Left lung (tissue), 4 donors: ENCODE measurements at regions not wholly inside any gene's neighbourhood (a gene's known extent, or its start where the extent isn't known, plus 50 kb on each side); places are given as distances from the start of the nearest gene placed in this dataset.

Experiments
- ATAC-seq: fragments of 200-7000 bp; cut with Tn5 transposase; one replicate; pipeline ENCODE4 v1.9.1; 2020; ENCODE audit warnings: moderate library complexity
- DNase-seq, 4 donors: peaks; one replicate each; pipeline ENCODE4 v3.0.0-alpha.2; 2013 to 2020
- H3K27ac ChIP-seq, 2 donors: fragments of 200-600 bp; sonication (generic) in 1 of 2; one replicate each; pipeline versions ENCODE4 v1.5.0 to v1.8.0; 2020 to 2021
- H3K27me3 ChIP-seq, 2 donors: fragments of 200-600 bp; sonication (generic) in 1 of 2; one replicate each; pipeline versions ENCODE4 v1.5.0 to v1.8.0; 2020 to 2021
- H3K36me3 ChIP-seq, 2 donors: fragments of 200-600 bp; sonication (generic) in 1 of 2; one replicate each; pipeline versions ENCODE4 v1.5.0 to v1.8.0; 2020 to 2021
- H3K4me1 ChIP-seq, 2 donors: fragments of 200-600 bp; one replicate each; pipeline ENCODE4 v1.8.0; 2021
- H3K4me3 ChIP-seq, 2 donors: fragments of 200-600 bp; sonication (generic) in 1 of 2; one replicate each; pipeline versions ENCODE4 v1.5.0 to v1.8.0; 2020 to 2021; ENCODE audit warnings: mild to moderate bottlenecking in 1 of 2
- H3K9me3 ChIP-seq, 2 donors: fragments of 200-600 bp; sonication (generic) in 1 of 2; one replicate each; pipeline versions ENCODE4 v1.5.0 to v1.8.0; 2020 to 2021
- CTCF ChIP-seq, 2 donors: fragments of 200-600 bp; sonication (generic) in 1 of 2; IDR thresholded peaks; one replicate each; pipeline versions ENCODE4 v1.5.0 to v1.8.0; 2021; ENCODE audit warnings: antibody characterized with exemption in 2 of 2
- intact Hi-C, 2 donors: fragments of 100-400 bp; cut with DNase I; formaldehyde crosslinking; loops; one replicate each; pipeline versions ENCODE4 v1.11.2 to v1.14.2; 2022
- donor health status: DM: no; HTN: yes; CAD: no.
- donor health status: DM: no; HTN: no; CAD: no.

GRCh38 chr4:127151941-127152340, 480.8 kb upstream of the INTU start:
- Histone ChIP-seq H3K4me1 (no peaks in the 10 kb centered on the region), H3K27ac (no peak overlapping the region), H3K27me3 (no peaks in the 10 kb centered on the region), H3K36me3 (no peaks in the 10 kb centered on the region), H3K4me3 (no peak overlapping the region), H3K9me3 (no peaks in the 10 kb centered on the region)
- no peak for DNase-seq
- TF ChIP-seq CTCF (IDR thresholded peaks at IDR 0.05): no peak
- no peak for ATAC-seq
- intact Hi-C loops: no loop called here

- intact Hi-C loops: no loop called here
- H3K27ac ChIP-seq: no peak overlapping the region
- H3K4me1 ChIP-seq: no peaks in the 10 kb centered on the region
- no peak overlapping the region for H3K4me3 ChIP-seq
- H3K27me3 ChIP-seq: no peaks in the 10 kb centered on the region
- H3K36me3 ChIP-seq: no peaks in the 10 kb centered on the region
- DNase-seq (no peak), ATAC-seq (no peak)
- H3K9me3 ChIP-seq: no peaks in the 10 kb centered on the region
- no peak for TF ChIP-seq CTCF (IDR thresholded peaks at IDR 0.05)
Observed at GRCh38 chr4:127155116-127155515, 477.6 kb upstream of the INTU start.

GRCh38 chr4:127155555-127155954, 477.2 kb upstream of the INTU start:
- H3K27me3 ChIP-seq: no peaks in the 10 kb centered on the region
- H3K9me3 ChIP-seq: no peaks in the 10 kb centered on the region
- no peak overlapping the region for H3K27ac ChIP-seq
- TF ChIP-seq CTCF (IDR thresholded peaks at IDR 0.05): no peak
- ATAC-seq (no peak), DNase-seq (no peak)
- H3K4me1 ChIP-seq: no peaks in the 10 kb centered on the region
- no peak overlapping the region for H3K4me3 ChIP-seq
- no peaks in the 10 kb centered on the region for H3K36me3 ChIP-seq
- intact Hi-C loops: no loop called here

- H3K9me3 ChIP-seq: no peaks in the 10 kb centered on the region
- no peaks in the 10 kb centered on the region for H3K36me3 ChIP-seq
- H3K4me3 ChIP-seq: no peak overlapping the region
- no peak for TF ChIP-seq CTCF (IDR thresholded peaks at IDR 0.05)
- ATAC-seq: peak; percentile 86
- DNase-seq: no peak
- no peaks in the 10 kb centered on the region for H3K27me3 ChIP-seq
- no peak overlapping the region for H3K27ac ChIP-seq
- no peaks in the 10 kb centered on the region for H3K4me1 ChIP-seq
- intact Hi-C loops: no loop called here
Observed at GRCh38 chr4:127162741-127163140, 470.0 kb upstream of the INTU start.

GRCh38 chr4:127165971-127166370, 466.8 kb upstream of the INTU start:
- H3K36me3 ChIP-seq: no peaks in the 10 kb centered on the region
- no peak for TF ChIP-seq CTCF (IDR thresholded peaks at IDR 0.05)
- no peak overlapping the region for H3K4me3 ChIP-seq
- no peak for ATAC-seq
- no peak for DNase-seq
- no peaks in the 10 kb centered on the region for H3K4me1 ChIP-seq
- intact Hi-C loops: no loop called here
- H3K9me3 ChIP-seq: no peaks in the 10 kb centered on the region
- no peaks in the 10 kb centered on the region for H3K27me3 ChIP-seq
- H3K27ac ChIP-seq: no peak overlapping the region
